DOHH2 (cell line): ENCODE measurements at regions not wholly inside any gene's neighbourhood (a gene's known extent, or its start where the extent isn't known, plus 50 kb on each side); places are given as distances from the start of the nearest gene placed in this dataset.

Experiments used
- H3F3A ChIP-seq: fragments of 200-600 bp; sonication (generic), shearing (Covaris generic); 2 replicates; pipeline ENCODE4 v1.6.0; 2016; ENCODE audit warnings: antibody characterized with exemption, mild to moderate bottlenecking; ENCODE audit not compliant: control insufficient read depth, insufficient read depth
- H3K27ac ChIP-seq: fragments of 200-600 bp; sonication (generic); 2 replicates; pipeline ENCODE4 v1.5.1; 2014; ENCODE audit warnings: low read depth, mild to moderate bottlenecking, low read length, moderate library complexity
- H3K27me3 ChIP-seq: fragments of 200-600 bp; sonication (generic); 2 replicates; pipeline ENCODE4 v1.6.1; 2014; ENCODE audit warnings: mild to moderate bottlenecking, low read length, mixed read lengths; ENCODE audit not compliant: control insufficient read depth
- H3K36me3 ChIP-seq: fragments of 200-600 bp; sonication (generic); 2 replicates; pipeline ENCODE4 v1.6.1; 2014; ENCODE audit warnings: mild to moderate bottlenecking, low read length, moderate library complexity, mixed read lengths; ENCODE audit not compliant: control insufficient read depth
- H3K4me1 ChIP-seq: fragments of 200-600 bp; sonication (generic); 2 replicates; pipeline ENCODE4 v1.6.1; 2014; ENCODE audit warnings: mild to moderate bottlenecking, low read length, mixed read lengths; ENCODE audit not compliant: control insufficient read depth
- H3K4me2 ChIP-seq: fragments of 200-600 bp; sonication (generic); 2 replicates; pipeline ENCODE4 v1.6.0; 2014; ENCODE audit warnings: mild to moderate bottlenecking, low read length, moderate library complexity
- H3K4me3 ChIP-seq: fragments of 200-600 bp; sonication (generic); 2 replicates; pipeline ENCODE4 v1.5.1; 2014; ENCODE audit warnings: mild to moderate bottlenecking, low read length, mixed read lengths
- H3K79me2 ChIP-seq: fragments of 200-600 bp; sonication (generic); 2 replicates; pipeline ENCODE4 v1.6.1; 2014; ENCODE audit warnings: mild to moderate bottlenecking, low read length, mixed read lengths; ENCODE audit not compliant: control insufficient read depth
- H3K9me2 ChIP-seq: fragments of 200-600 bp; sonication (generic); replicated peaks from 2 replicates; pipeline ENCODE4 v1.6.1; 2014; ENCODE audit warnings: mild to moderate bottlenecking, low read length, mixed read lengths; ENCODE audit not compliant: control insufficient read depth
- H3K9me3 ChIP-seq: fragments of 200-600 bp; sonication (generic); 2 replicates; pipeline ENCODE4 v1.6.1; 2014; ENCODE audit warnings: antibody characterized with exemption, low read length, mixed read lengths; ENCODE audit not compliant: control insufficient read depth, insufficient read depth
- H4K20me1 ChIP-seq: fragments of 200-600 bp; sonication (generic); 2 replicates; pipeline ENCODE4 v1.6.0; 2014; ENCODE audit warnings: low read depth, mild to moderate bottlenecking, antibody characterized with exemption, low read length, moderate library complexity; ENCODE audit not compliant: control insufficient read depth, insufficient read depth
- EZH2phosphoT487 ChIP-seq: fragments of 200-600 bp; sonication (generic); IDR thresholded peaks from 2 replicates; pipeline ENCODE4 v1.6.1; 2017; ENCODE audit warnings: borderline replicate concordance, mild to moderate bottlenecking, antibody characterized with exemption, low read length, moderate library complexity, mixed read lengths
- TF ChIP-seq, protein P1 (sequence below): fragments of 200-600 bp; sonication (generic); IDR thresholded peaks from one replicate; pipeline ENCODE4 v1.5.1; 2014; ENCODE audit warnings: antibody characterized with exemption, mild to moderate bottlenecking, low read depth, low read length; ENCODE audit not compliant: poor library complexity, severe bottlenecking

DNA sequence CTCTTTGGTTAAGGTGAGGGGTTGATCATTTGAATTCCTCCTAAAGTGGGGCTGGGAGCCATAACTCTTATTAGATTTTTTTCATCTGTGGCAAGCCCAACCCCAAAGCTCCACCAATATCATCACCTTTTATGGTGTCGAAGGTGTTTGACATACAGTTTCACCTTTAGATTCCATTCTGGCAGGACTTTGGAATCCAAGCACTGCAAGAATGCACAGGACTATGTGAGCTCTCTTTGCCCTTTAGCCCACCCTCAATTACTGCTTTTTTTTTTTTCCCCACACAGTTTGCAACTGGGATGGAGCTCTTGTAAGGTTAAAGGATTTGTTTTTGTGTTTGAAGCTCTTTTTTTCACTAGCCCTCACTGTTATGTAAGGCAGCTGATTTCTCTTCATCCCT lies 154.0 kb upstream of the KCNJ16 start:
- no peaks in the 10 kb centered on the region for H3K27me3 ChIP-seq
- no peak overlapping the region for H3K4me3 ChIP-seq
- H3K4me2 ChIP-seq = no peak overlapping the region
- no peaks in the 10 kb centered on the region for H4K20me1 ChIP-seq
- H3F3A ChIP-seq = no peaks in the 10 kb centered on the region
- TF ChIP-seq, protein P1, sequence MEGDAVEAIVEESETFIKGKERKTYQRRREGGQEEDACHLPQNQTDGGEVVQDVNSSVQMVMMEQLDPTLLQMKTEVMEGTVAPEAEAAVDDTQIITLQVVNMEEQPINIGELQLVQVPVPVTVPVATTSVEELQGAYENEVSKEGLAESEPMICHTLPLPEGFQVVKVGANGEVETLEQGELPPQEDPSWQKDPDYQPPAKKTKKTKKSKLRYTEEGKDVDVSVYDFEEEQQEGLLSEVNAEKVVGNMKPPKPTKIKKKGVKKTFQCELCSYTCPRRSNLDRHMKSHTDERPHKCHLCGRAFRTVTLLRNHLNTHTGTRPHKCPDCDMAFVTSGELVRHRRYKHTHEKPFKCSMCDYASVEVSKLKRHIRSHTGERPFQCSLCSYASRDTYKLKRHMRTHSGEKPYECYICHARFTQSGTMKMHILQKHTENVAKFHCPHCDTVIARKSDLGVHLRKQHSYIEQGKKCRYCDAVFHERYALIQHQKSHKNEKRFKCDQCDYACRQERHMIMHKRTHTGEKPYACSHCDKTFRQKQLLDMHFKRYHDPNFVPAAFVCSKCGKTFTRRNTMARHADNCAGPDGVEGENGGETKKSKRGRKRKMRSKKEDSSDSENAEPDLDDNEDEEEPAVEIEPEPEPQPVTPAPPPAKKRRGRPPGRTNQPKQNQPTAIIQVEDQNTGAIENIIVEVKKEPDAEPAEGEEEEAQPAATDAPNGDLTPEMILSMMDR = no peak
- no peak for TF ChIP-seq EZH2phosphoT487
- H3K9me3 ChIP-seq = no peaks in the 10 kb centered on the region
- no peaks in the 10 kb centered on the region for H3K79me2 ChIP-seq
- H3K27ac ChIP-seq = no peak overlapping the region
- H3K9me2 ChIP-seq = no peaks in the 10 kb centered on the region
- H3K4me1 ChIP-seq = no peaks in the 10 kb centered on the region
- no peaks in the 10 kb centered on the region for H3K36me3 ChIP-seq

DNA sequence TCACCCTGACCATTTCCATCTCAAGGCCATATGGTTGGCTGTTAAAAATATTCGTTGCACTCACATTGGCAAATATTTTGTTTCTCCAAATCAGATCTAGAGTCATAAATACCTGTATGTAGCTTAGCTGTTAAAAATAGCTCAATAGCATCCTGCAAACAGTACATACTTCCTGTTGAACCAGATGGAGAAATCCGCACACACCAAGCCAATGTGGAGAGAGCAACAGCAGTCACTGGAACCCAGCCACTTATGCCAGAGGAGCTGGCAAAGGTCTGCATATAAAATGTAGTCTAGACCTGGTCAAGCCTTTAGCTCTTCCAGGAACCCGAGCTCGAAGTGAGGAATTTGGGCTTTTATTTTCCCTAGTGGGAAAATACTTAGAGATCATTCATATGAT lies 146.4 kb upstream of the KCNJ16 start:
- Histone ChIP-seq H3K9me3 (no peaks in the 10 kb centered on the region), H3F3A (no peaks in the 10 kb centered on the region), H3K9me2 (no peaks in the 10 kb centered on the region), H3K79me2 (no peaks in the 10 kb centered on the region), H3K36me3 (no peaks in the 10 kb centered on the region), H3K27me3 (no peaks in the 10 kb centered on the region), H4K20me1 (no peaks in the 10 kb centered on the region), H3K4me2 (no peak overlapping the region), H3K27ac (no peak overlapping the region), H3K4me3 (no peak overlapping the region), H3K4me1 (peaks cover 8% of the 10 kb centered on the region)
- TF ChIP-seq EZH2phosphoT487 = no peak
- TF ChIP-seq, protein P1 = no peak

DNA sequence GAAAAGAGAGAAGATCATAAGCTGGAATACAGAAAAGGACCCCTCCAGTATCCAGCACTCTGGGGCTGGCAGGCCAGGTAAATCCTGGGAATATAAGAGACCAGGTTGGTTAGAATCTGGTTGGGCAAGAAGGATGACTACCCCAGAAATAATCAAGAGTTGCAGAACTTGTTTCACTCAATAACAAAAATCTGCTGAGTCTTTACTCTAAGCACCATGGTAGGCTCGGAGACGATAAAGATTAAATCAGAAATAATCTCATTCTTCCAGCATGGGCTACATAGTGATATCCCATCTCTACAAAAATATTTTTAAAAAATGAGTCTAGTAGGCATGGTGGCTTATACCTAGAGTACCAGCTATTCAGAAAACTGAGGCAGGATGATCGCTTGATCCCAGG lies 138.0 kb upstream of the KCNJ16 start:
- no peak overlapping the region for H3K27ac ChIP-seq
- H3K4me3 ChIP-seq = no peak overlapping the region
- H3K36me3 ChIP-seq = no peaks in the 10 kb centered on the region
- H3K9me3 ChIP-seq = no peaks in the 10 kb centered on the region
- TF ChIP-seq EZH2phosphoT487 = no peak
- TF ChIP-seq, protein P1 = no peak
- no peaks in the 10 kb centered on the region for H3K27me3 ChIP-seq
- no peaks in the 10 kb centered on the region for H3K9me2 ChIP-seq
- H3F3A ChIP-seq = no peaks in the 10 kb centered on the region
- H3K4me1 ChIP-seq = no peaks in the 10 kb centered on the region
- H3K4me2 ChIP-seq = no peak overlapping the region
- H3K79me2 ChIP-seq = no peaks in the 10 kb centered on the region
- no peaks in the 10 kb centered on the region for H4K20me1 ChIP-seq

DNA sequence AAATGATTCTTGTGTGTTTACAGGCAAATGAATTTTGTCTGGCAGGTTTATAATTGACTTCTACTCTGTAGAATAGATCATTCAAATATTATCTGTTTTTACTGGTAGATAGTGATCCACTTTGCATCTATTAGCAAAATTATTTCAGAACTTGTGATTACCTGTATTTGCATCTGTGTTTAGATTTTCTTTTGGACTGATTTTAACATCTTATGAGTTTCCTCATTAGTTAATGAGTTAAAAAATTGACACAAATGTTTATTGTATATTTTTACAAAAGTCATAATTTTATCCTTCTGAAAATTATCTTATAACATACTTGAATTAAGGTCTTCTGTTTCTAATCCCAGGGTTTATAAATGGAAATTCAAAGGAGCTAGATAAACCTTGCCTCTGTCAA lies 132.0 kb upstream of the KCNJ16 start:
- Histone ChIP-seq H3K9me3 (no peaks in the 10 kb centered on the region), H3K27me3 (no peaks in the 10 kb centered on the region), H3K4me1 (peaks cover 17% of the 10 kb centered on the region), H3K4me3 (no peak overlapping the region), H3K36me3 (no peaks in the 10 kb centered on the region), H3K79me2 (no peaks in the 10 kb centered on the region), H3K4me2 (no peak overlapping the region), H3K9me2 (no peaks in the 10 kb centered on the region), H3K27ac (no peak overlapping the region), H3F3A (no peaks in the 10 kb centered on the region), H4K20me1 (no peaks in the 10 kb centered on the region)
- TF ChIP-seq, protein P1 = no peak
- TF ChIP-seq EZH2phosphoT487 = no peak
